HG03469 (cell line): ENCODE measurements at regions not wholly inside any gene's neighbourhood (a gene's known extent, or its start where the extent isn't known, plus 50 kb on each side); places are given as distances from the start of the nearest gene placed in this dataset.

Experiments
- ATAC-seq: cut with Tn5 transposase; IDR thresholded peaks from one replicate; pipeline ENCODE4 v1.9.1; 2021; ENCODE audit warnings: mild to moderate bottlenecking, moderate library complexity, moderate number of reproducible peaks; ENCODE audit not compliant: unreplicated experiment

- no peak for ATAC-seq
Measured at GRCh38 chr2:236940916-236941520, 144.7 kb upstream of the COPS8 start.

GRCh38 chr2:236941551-236941950, 144.1 kb upstream of the COPS8 start:
- no peak for ATAC-seq

- ATAC-seq = no peak
Measured at GRCh38 chr2:236942554-236942953, 143.1 kb upstream of the COPS8 start.

GRCh38 chr2:236943068-236943467, 142.6 kb upstream of the COPS8 start:
- no peak for ATAC-seq

GRCh38 chr2:236943841-236944513, 141.7 kb upstream of the COPS8 start:
- ATAC-seq = no peak

GRCh38 chr2:236944561-236944960, 141.1 kb upstream of the COPS8 start:
- no peak for ATAC-seq

- no peak for ATAC-seq
Measured at GRCh38 chr2:236945431-236946016, 140.2 kb upstream of the COPS8 start.

GRCh38 chr2:236946871-236947270, 138.8 kb upstream of the COPS8 start:
- ATAC-seq = no peak

- ATAC-seq = no peak
Measured at GRCh38 chr2:236947294-236947693, 138.4 kb upstream of the COPS8 start.

GRCh38 chr2:236947896-236948295, 137.8 kb upstream of the COPS8 start:
- no peak for ATAC-seq

GRCh38 chr2:236949089-236949905, 136.4 kb upstream of the COPS8 start:
- no peak for ATAC-seq

- no peak for ATAC-seq
Measured at GRCh38 chr2:236951830-236952475, 133.7 kb upstream of the COPS8 start.

- ATAC-seq = no peak
Measured at GRCh38 chr2:236954641-236955040, 131.0 kb upstream of the COPS8 start.

GRCh38 chr2:236955521-236956030, 130.1 kb upstream of the COPS8 start:
- no peak for ATAC-seq

- no peak for ATAC-seq
Measured at GRCh38 chr2:236956031-236956618, 129.6 kb upstream of the COPS8 start.

GRCh38 chr2:236956641-236957040, 129.0 kb upstream of the COPS8 start:
- ATAC-seq = no peak

- no peak for ATAC-seq
Measured at GRCh38 chr2:236959036-236959435, 126.7 kb upstream of the COPS8 start.

- ATAC-seq = no peak
Measured at GRCh38 chr2:236959876-236960275, 125.8 kb upstream of the COPS8 start.

- no peak for ATAC-seq
Measured at GRCh38 chr2:236960531-236960930, 125.2 kb upstream of the COPS8 start.

GRCh38 chr2:236962816-236963215, 122.9 kb upstream of the COPS8 start:
- ATAC-seq = no peak
